ENCODE measurements at regions not wholly inside any gene's neighbourhood (a gene's known extent, or its start where the extent isn't known, plus 50 kb on each side); places are given as distances from the start of the nearest gene placed in this dataset.

GRCh38 chr3:177800561-177800960, 603.3 kb upstream of the TBL1XR1 start:
- TF ChIP-seq CTCF (IDR thresholded peaks at IDR 0.05; ENCODE audit: low read depth, low read length, poor library complexity, severe bottlenecking) = no peak
- no peak for TF ChIP-seq EZH2phosphoT487 (IDR thresholded peaks at IDR 0.05; ENCODE audit: borderline replicate concordance, low read length)
- no peak overlapping the region for H3K4me3 ChIP-seq (ENCODE audit: low read length)
- no peaks in the 10 kb centered on the region for H3K4me1 ChIP-seq (ENCODE audit: control insufficient read depth, low read length)
- no peak overlapping the region for H3K4me2 ChIP-seq (ENCODE audit: low read length)
- no peaks in the 10 kb centered on the region for H3K36me3 ChIP-seq (ENCODE audit: control insufficient read depth, low read length)
- no peaks in the 10 kb centered on the region for H3K27me3 ChIP-seq (ENCODE audit: control insufficient read depth, low read length)
- H3F3A ChIP-seq (ENCODE audit: control insufficient read depth, insufficient read depth) = no peaks in the 10 kb centered on the region
- H3K79me2 ChIP-seq (ENCODE audit: control insufficient read depth, low read length) = no peaks in the 10 kb centered on the region
- H4K20me1 ChIP-seq (ENCODE audit: control insufficient read depth, insufficient read depth, low read depth, low read length) = no peaks in the 10 kb centered on the region
- no peaks in the 10 kb centered on the region for H3K9me3 ChIP-seq (ENCODE audit: control insufficient read depth, insufficient read depth, low read length)
- no peaks in the 10 kb centered on the region for H3K9me2 ChIP-seq (replicated peaks; ENCODE audit: control insufficient read depth, low read length)
- no peak overlapping the region for H3K27ac ChIP-seq (ENCODE audit: low read depth, low read length)

- H3K4me1 ChIP-seq (ENCODE audit: control insufficient read depth, low read length) = no peaks in the 10 kb centered on the region
- H3K4me2 ChIP-seq (ENCODE audit: low read length) = no peak overlapping the region
- no peak overlapping the region for H3K27ac ChIP-seq (ENCODE audit: low read depth, low read length)
Measured at GRCh38 chr3:177802151-177802900, 605.0 kb upstream of the TBL1XR1 start.

GRCh38 chr3:177803500-177803899, 606.2 kb upstream of the TBL1XR1 start:
- no peaks in the 10 kb centered on the region for H3K79me2 ChIP-seq (ENCODE audit: control insufficient read depth, low read length)
- no peaks in the 10 kb centered on the region for H3K4me1 ChIP-seq (ENCODE audit: control insufficient read depth, low read length)
- H3K27me3 ChIP-seq (ENCODE audit: control insufficient read depth, low read length) = no peaks in the 10 kb centered on the region
- H3K4me3 ChIP-seq (ENCODE audit: low read length) = no peak overlapping the region
- no peaks in the 10 kb centered on the region for H3F3A ChIP-seq (ENCODE audit: control insufficient read depth, insufficient read depth)
- no peaks in the 10 kb centered on the region for H3K9me2 ChIP-seq (replicated peaks; ENCODE audit: control insufficient read depth, low read length)
- peaks cover 2% of the 10 kb centered on the region; the same call in 1 of the 2 replicates for H3K9me3 ChIP-seq (ENCODE audit: control insufficient read depth, insufficient read depth, low read length)
- H3K36me3 ChIP-seq (ENCODE audit: control insufficient read depth, low read length) = no peaks in the 10 kb centered on the region
- H3K27ac ChIP-seq (ENCODE audit: low read depth, low read length) = no peak overlapping the region
- H3K4me2 ChIP-seq (ENCODE audit: low read length) = no peak overlapping the region
- TF ChIP-seq EZH2phosphoT487 (IDR thresholded peaks at IDR 0.05; ENCODE audit: borderline replicate concordance, low read length) (no peak), CTCF (IDR thresholded peaks at IDR 0.05; ENCODE audit: low read depth, low read length, poor library complexity, severe bottlenecking) (no peak)
- no peaks in the 10 kb centered on the region for H4K20me1 ChIP-seq (ENCODE audit: control insufficient read depth, insufficient read depth, low read depth, low read length)

More at GRCh38 chr3:177802151-177802900, 605.0 kb upstream of the TBL1XR1 start:
- no peaks in the 10 kb centered on the region for H3F3A ChIP-seq (ENCODE audit: control insufficient read depth, insufficient read depth)
- H3K4me3 ChIP-seq (ENCODE audit: low read length) = no peak overlapping the region
- H3K9me2 ChIP-seq (replicated peaks; ENCODE audit: control insufficient read depth, low read length) = no peaks in the 10 kb centered on the region
- TF ChIP-seq EZH2phosphoT487 (IDR thresholded peaks at IDR 0.05; ENCODE audit: borderline replicate concordance, low read length) (no peak), CTCF (IDR thresholded peaks at IDR 0.05; ENCODE audit: low read depth, low read length, poor library complexity, severe bottlenecking) (no peak)
- no peaks in the 10 kb centered on the region for H3K36me3 ChIP-seq (ENCODE audit: control insufficient read depth, low read length)
- no peaks in the 10 kb centered on the region for H3K9me3 ChIP-seq (ENCODE audit: control insufficient read depth, insufficient read depth, low read length)
- no peaks in the 10 kb centered on the region for H3K27me3 ChIP-seq (ENCODE audit: control insufficient read depth, low read length)
- no peaks in the 10 kb centered on the region for H3K79me2 ChIP-seq (ENCODE audit: control insufficient read depth, low read length)
- no peaks in the 10 kb centered on the region for H4K20me1 ChIP-seq (ENCODE audit: control insufficient read depth, insufficient read depth, low read depth, low read length)
